ENCODE measurements at regions not wholly inside any gene's neighbourhood (a gene's known extent, or its start where the extent isn't known, plus 50 kb on each side); places are given as distances from the start of the nearest gene placed in this dataset.

- TF ChIP-seq POLR2A (IDR thresholded peaks at IDR 0.05) (no peak), CTCF (IDR thresholded peaks at IDR 0.05) (no peak)
These were observed 232.4 kb upstream of the RSPO3 start for GRCh38 chr6:126886106-126886505.

Data from thyroid gland (tissue), 4 donors.